Thyroid gland (tissue), 4 donors: ENCODE measurements at regions not wholly inside any gene's neighbourhood (a gene's known extent, or its start where the extent isn't known, plus 50 kb on each side); places are given as distances from the start of the nearest gene placed in this dataset.

Source experiments
- POLR2A ChIP-seq, 2 donors: fragments of 450-650 bp; IDR thresholded peaks; one replicate each; pipeline ENCODE4 v1.6.1; 2017; ENCODE audit warnings: antibody characterized with exemption in 2 of 2, mild to moderate bottlenecking in 2 of 2, moderate library complexity in 1 of 2
- TF ChIP-seq, protein P1 (sequence below), 6 experiments: fragments of 200-600 bp in 3 of 6; fragments of 450-650 bp in 3 of 6; sonication (generic) in 3 of 6; IDR thresholded peaks; one replicate each; pipeline ENCODE4 v1.5.1; 2016 to 2019; ENCODE audit warnings: antibody characterized with exemption in 6 of 6, mild to moderate bottlenecking in 2 of 6, inconsistent platforms in 1 of 6, moderate library complexity in 1 of 6

GRCh38 chr2:82259551-82259950, 1955.0 kb upstream of the LRRTM1 start:
- TF ChIP-seq, protein P1, sequence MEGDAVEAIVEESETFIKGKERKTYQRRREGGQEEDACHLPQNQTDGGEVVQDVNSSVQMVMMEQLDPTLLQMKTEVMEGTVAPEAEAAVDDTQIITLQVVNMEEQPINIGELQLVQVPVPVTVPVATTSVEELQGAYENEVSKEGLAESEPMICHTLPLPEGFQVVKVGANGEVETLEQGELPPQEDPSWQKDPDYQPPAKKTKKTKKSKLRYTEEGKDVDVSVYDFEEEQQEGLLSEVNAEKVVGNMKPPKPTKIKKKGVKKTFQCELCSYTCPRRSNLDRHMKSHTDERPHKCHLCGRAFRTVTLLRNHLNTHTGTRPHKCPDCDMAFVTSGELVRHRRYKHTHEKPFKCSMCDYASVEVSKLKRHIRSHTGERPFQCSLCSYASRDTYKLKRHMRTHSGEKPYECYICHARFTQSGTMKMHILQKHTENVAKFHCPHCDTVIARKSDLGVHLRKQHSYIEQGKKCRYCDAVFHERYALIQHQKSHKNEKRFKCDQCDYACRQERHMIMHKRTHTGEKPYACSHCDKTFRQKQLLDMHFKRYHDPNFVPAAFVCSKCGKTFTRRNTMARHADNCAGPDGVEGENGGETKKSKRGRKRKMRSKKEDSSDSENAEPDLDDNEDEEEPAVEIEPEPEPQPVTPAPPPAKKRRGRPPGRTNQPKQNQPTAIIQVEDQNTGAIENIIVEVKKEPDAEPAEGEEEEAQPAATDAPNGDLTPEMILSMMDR (IDR thresholded peaks at IDR 0.05), result no peak
- no peak for TF ChIP-seq POLR2A (IDR thresholded peaks at IDR 0.05)
